GM20000 (cell line): ENCODE measurements at regions not wholly inside any gene's neighbourhood (a gene's known extent, or its start where the extent isn't known, plus 50 kb on each side); places are given as distances from the start of the nearest gene placed in this dataset.

Source experiments
- DNase-seq: peaks from one replicate; pipeline ENCODE4 v3.0.0; 2012; ENCODE audit warnings: low spot score
- CTCF ChIP-seq: IDR thresholded peaks from 2 replicates; pipeline ENCODE4 v1.5.1; 2012; ENCODE audit warnings: mild to moderate bottlenecking, control low read depth; ENCODE audit errors: extremely low read depth, missing control alignments

GRCh38 chr13:22128441-22129408 lies 457.9 kb downstream of the FGF9 start:
- no peak for DNase-seq
- TF ChIP-seq CTCF: no peak

GRCh38 chr13:22130254-22130653 lies 459.4 kb downstream of the FGF9 start:
- DNase-seq: no peak
- no peak for TF ChIP-seq CTCF

GRCh38 chr13:22134261-22134660 lies 463.4 kb downstream of the FGF9 start:
- no peak for DNase-seq
- no peak for TF ChIP-seq CTCF

GRCh38 chr13:22135446-22135845 lies 464.6 kb downstream of the FGF9 start:
- no peak for DNase-seq
- TF ChIP-seq CTCF: no peak

- TF ChIP-seq CTCF: no peak
- no peak for DNase-seq
Observed at GRCh38 chr13:22137361-22138050, 466.6 kb downstream of the FGF9 start.

- no peak for DNase-seq
- TF ChIP-seq CTCF: no peak
Observed at GRCh38 chr13:22138947-22139346, 468.1 kb downstream of the FGF9 start.

GRCh38 chr13:22141716-22142115 lies 470.8 kb downstream of the FGF9 start:
- no peak for DNase-seq
- no peak for TF ChIP-seq CTCF
